Stomach (tissue), 8 donors: ENCODE measurements at regions not wholly inside any gene's neighbourhood (a gene's known extent, or its start where the extent isn't known, plus 50 kb on each side); places are given as distances from the start of the nearest gene placed in this dataset.

Experiments used
- DNase-seq, 2 donors: peaks; one replicate each; pipeline versions ENCODE4 v3.0.0 to v3.0.0-alpha.2; 2013 to 2019
- H3K27ac ChIP-seq, 5 donors: fragments of 200-600 bp in 4 of 5; sonication (generic) in 4 of 5; one replicate each; pipeline ENCODE4 v1.5.1; 2013 to 2019; ENCODE audit warnings: mild to moderate bottlenecking in 1 of 5, moderate library complexity in 1 of 5
- H3K27me3 ChIP-seq, 3 donors: fragments of 200-600 bp; sonication (generic); one replicate each; pipeline ENCODE4 v1.5.1; 2017 to 2019; ENCODE audit warnings: mixed run types in 1 of 3
- H3K36me3 ChIP-seq, 4 donors: fragments of 200-600 bp; sonication (generic); 1 replicate in 3 of 4; 2 replicates in 1 of 4; pipeline ENCODE4 v1.5.1; 2016 to 2019
- H3K4me1 ChIP-seq, 4 donors: fragments of 200-600 bp; sonication (generic); one replicate each; pipeline ENCODE4 v1.5.1; 2016 to 2019
- H3K4me3 ChIP-seq, 4 donors: fragments of 200-600 bp; sonication (generic) in 3 of 4; one replicate each; pipeline ENCODE4 v1.5.1; 2016 to 2019; ENCODE audit warnings: mild to moderate bottlenecking in 1 of 4
- H3K9me3 ChIP-seq, 4 donors: fragments of 200-600 bp; sonication (generic); one replicate each; pipeline ENCODE4 v1.5.1; 2016 to 2019
- CTCF ChIP-seq, 7 experiments: fragments of 450-650 bp in 4 of 7; fragments of 200-600 bp in 3 of 7; sonication (generic) in 3 of 7; IDR thresholded peaks; one replicate each; pipeline ENCODE4 v1.5.1; 2016 to 2019; ENCODE audit warnings: antibody characterized with exemption in 7 of 7, control low read depth in 2 of 7, mild to moderate bottlenecking in 1 of 7
- EP300 ChIP-seq: sonication (generic); formaldehyde crosslinking; IDR thresholded peaks from one replicate; pipeline ENCODE4 v1.6.1; 2017; ENCODE audit warnings: antibody characterized with exemption
- POLR2A ChIP-seq, 4 donors: fragments of 450-650 bp; IDR thresholded peaks; one replicate each; pipeline ENCODE4 v1.6.1; 2016; ENCODE audit warnings: antibody characterized with exemption in 4 of 4, control low read depth in 2 of 4, mild to moderate bottlenecking in 1 of 4, moderate library complexity in 1 of 4
- POLR2AphosphoS5 ChIP-seq, 3 donors: sonication (generic); formaldehyde crosslinking; IDR thresholded peaks; one replicate each; pipeline ENCODE4 v1.6.1; 2016; ENCODE audit warnings: antibody characterized with exemption in 3 of 3
- WGBS, 5 donors: extraction: QIAGEN DNeasy Blood & Tissue Kit in 3 of 5; methylation state at CpG; one replicate each; pipeline versions ENCODE4 v1.1.5 to v1.1.7; 2013 to 2018; 5-methylcytosine and 5-hydroxymethylcytosine counted together
- intact Hi-C: fragments of 100-400 bp; cut with DNase I; formaldehyde crosslinking; loops from one replicate; pipeline ENCODE4 v1.15.1; 2023; ENCODE audit warnings: low total_unique reads
- donor health status: healthy with polysubstance abuse.
- donor health status: Bipolar disorder and iron deficiency.
- donor health status: healthy.

GRCh38 chr6:126175251-126175650 lies 164.7 kb upstream of the CENPW start:
- WGBS, 5 donors = 36 to 65% (median 56%) methylated on average over 1 of the region's 1 CpG
- Histone ChIP-seq H3K27ac (no peak overlapping the region), H3K27me3 (no peaks in the 10 kb centered on the region), H3K4me1 (peaks cover 0 to 10% (median 0%) of the 10 kb centered on the region in 4 donors), H3K4me3 (no peak overlapping the region), H3K36me3 (no peaks in the 10 kb centered on the region), H3K9me3 (no peaks in the 10 kb centered on the region)
- TF ChIP-seq EP300 (no peak), POLR2AphosphoS5 (IDR thresholded peaks at IDR 0.05) (no peak), CTCF (IDR thresholded peaks at IDR 0.05) (no peak)
- intact Hi-C loops = no loop called here
- DNase-seq = no peak

GRCh38 chr6:126176282-126176681 lies 163.6 kb upstream of the CENPW start:
- Histone ChIP-seq H3K9me3 (no peaks in the 10 kb centered on the region), H3K36me3 (no peaks in the 10 kb centered on the region), H3K4me3 (no peak overlapping the region), H3K27me3 (no peaks in the 10 kb centered on the region), H3K27ac (no peak overlapping the region), H3K4me1 (peaks cover 0 to under 1% (median 0%) of the 10 kb centered on the region in 4 donors)
- TF ChIP-seq CTCF (IDR thresholded peaks at IDR 0.05) (no peak), POLR2AphosphoS5 (IDR thresholded peaks at IDR 0.05) (no peak), POLR2A (IDR thresholded peaks at IDR 0.05) (no peak), EP300 (no peak)
- DNase-seq = peak in 1 of 2 donors; percentile 20
- intact Hi-C loops = no loop called here

- H3K36me3 ChIP-seq = no peaks in the 10 kb centered on the region
- H3K27ac ChIP-seq = no peak overlapping the region
- H3K9me3 ChIP-seq = no peaks in the 10 kb centered on the region
- intact Hi-C loops = no loop called here
- TF ChIP-seq POLR2AphosphoS5 (IDR thresholded peaks at IDR 0.05) (peak in 1 of 3 donors; percentile 29), CTCF (IDR thresholded peaks at IDR 0.05) (no peak)
- peaks cover 0 to 13% (median 4%) of the 10 kb centered on the region in 4 donors for H3K4me1 ChIP-seq
- H3K27me3 ChIP-seq = no peaks in the 10 kb centered on the region
- no peak for DNase-seq
- 77 to 88% (median 84%) methylated on average over 4 of the region's 4 CpGs for WGBS, 5 donors
- no peak overlapping the region for H3K4me3 ChIP-seq
Measured at GRCh38 chr6:126180585-126180984, 159.3 kb upstream of the CENPW start.

- TF ChIP-seq EP300 = no peak
- TF ChIP-seq CTCF (IDR thresholded peaks at IDR 0.05) = no peak
- TF ChIP-seq POLR2A (IDR thresholded peaks at IDR 0.05) = no peak
- no peak for TF ChIP-seq POLR2AphosphoS5 (IDR thresholded peaks at IDR 0.05)
- no peaks in the 10 kb centered on the region for H3K36me3 ChIP-seq
- peaks cover 0 to 13% (median 4%) of the 10 kb centered on the region in 4 donors for H3K4me1 ChIP-seq
- intact Hi-C loops = no loop called here
- H3K27ac ChIP-seq = no peak overlapping the region
- no peaks in the 10 kb centered on the region for H3K27me3 ChIP-seq
- H3K9me3 ChIP-seq = no peaks in the 10 kb centered on the region
- DNase-seq = no peak
- H3K4me3 ChIP-seq = no peak overlapping the region
Measured at GRCh38 chr6:126181173-126181741, 158.7 kb upstream of the CENPW start.
